ENCODE measurements at regions not wholly inside any gene's neighbourhood (a gene's known extent, or its start where the extent isn't known, plus 50 kb on each side); places are given as distances from the start of the nearest gene placed in this dataset.

- TF ChIP-seq GATA2 (IDR thresholded peaks at IDR 0.05; ENCODE audit: low read depth, low read length) (no peak), GATA3 (IDR thresholded peaks at IDR 0.05; ENCODE audit: low read depth, low read length) (no peak)
Observed at GRCh38 chr6:170099387-170099786, 191.5 kb downstream of the DLL1 start.
